GM12874 (cell line): ENCODE measurements at regions not wholly inside any gene's neighbourhood (a gene's known extent, or its start where the extent isn't known, plus 50 kb on each side); places are given as distances from the start of the nearest gene placed in this dataset.

Experiments used
- CTCF ChIP-seq: IDR thresholded peaks from 2 replicates; pipeline ENCODE4 v1.5.1; 2011; ENCODE audit warnings: low read depth, mild to moderate bottlenecking, control low read depth, low read length, moderate library complexity; ENCODE audit not compliant: insufficient read depth

GRCh38 chr5:33184367-33184766 is 256.4 kb upstream of the TARS1 start:
- TF ChIP-seq CTCF, result no peak

GRCh38 chr5:33188089-33188488 is 252.7 kb upstream of the TARS1 start:
- TF ChIP-seq CTCF, result no peak

GRCh38 chr5:33194914-33195313 is 245.9 kb upstream of the TARS1 start:
- no peak for TF ChIP-seq CTCF

GRCh38 chr5:33195431-33196165 is 245.2 kb upstream of the TARS1 start:
- TF ChIP-seq CTCF, result no peak

- no peak for TF ChIP-seq CTCF
Measured at GRCh38 chr5:33198836-33199235, 241.9 kb upstream of the TARS1 start.

GRCh38 chr5:33203931-33204330 is 236.8 kb upstream of the TARS1 start:
- no peak for TF ChIP-seq CTCF

GRCh38 chr5:33205079-33205478 is 235.7 kb upstream of the TARS1 start:
- TF ChIP-seq CTCF, result no peak
